HG03175 (cell line): ENCODE measurements at regions not wholly inside any gene's neighbourhood (a gene's known extent, or its start where the extent isn't known, plus 50 kb on each side); places are given as distances from the start of the nearest gene placed in this dataset.

Experiments used
- ATAC-seq: cut with Tn5 transposase; IDR thresholded peaks from one replicate; pipeline ENCODE4 v1.9.1; 2021; ENCODE audit warnings: mild to moderate bottlenecking, moderate library complexity; ENCODE audit not compliant: unreplicated experiment

DNA sequence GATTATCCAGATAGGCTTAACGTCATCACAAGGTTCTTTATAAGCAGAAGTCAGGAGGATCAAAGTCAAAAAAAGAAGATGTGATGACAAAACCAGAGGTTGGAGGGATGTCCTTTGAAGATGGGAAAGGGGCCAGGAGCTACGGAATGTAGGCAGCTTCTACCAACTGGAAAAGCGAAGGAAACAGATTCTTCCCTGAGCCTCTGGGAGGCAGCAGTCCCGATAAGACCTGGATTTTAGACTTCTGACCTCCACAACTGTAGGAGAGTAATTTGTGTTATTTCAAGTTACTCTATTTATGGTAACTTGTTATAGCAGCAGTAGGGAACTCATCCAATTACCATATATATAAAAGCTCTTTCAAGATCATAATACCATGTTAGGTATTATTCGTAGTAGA, 98.8 kb upstream of the MYCBP2 start:
- no peak for ATAC-seq

DNA sequence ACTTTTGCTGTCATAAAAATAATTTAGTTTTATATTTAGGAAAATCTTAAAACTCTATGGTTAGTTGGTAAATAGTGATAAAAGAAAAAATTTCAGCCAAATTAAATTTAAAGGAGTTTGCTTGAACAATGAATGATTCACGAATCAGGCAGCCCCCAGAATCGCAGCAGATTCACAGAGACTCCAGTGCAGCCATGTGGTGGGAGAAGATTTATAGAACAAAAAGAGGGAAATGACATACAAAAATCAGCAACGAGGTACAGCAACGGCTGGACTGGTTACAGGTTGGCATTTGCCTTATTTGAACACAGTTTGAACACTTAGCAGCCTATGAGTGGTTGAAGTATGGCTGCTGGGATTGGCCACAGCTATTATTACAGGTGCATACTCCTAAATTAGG, 96.4 kb upstream of the MYCBP2 start:
- ATAC-seq, result no peak

DNA sequence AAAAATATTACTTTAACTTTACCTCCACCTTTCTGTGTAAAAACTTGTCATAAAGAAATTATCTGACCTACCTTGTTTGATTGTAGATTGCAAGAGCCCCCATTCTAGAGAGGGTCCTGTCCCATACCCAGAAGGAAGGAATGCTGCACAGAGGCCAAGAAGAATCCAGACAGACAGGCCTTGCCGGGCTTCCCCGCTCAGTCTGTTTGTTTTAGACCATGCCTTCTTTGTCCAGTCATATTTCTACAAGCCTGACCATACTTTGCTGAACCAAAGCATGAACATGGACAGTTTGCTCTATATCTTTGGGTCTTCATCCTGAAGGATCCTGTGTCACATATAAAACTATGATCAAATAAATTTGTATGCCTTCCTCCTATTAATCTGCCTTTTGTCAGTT, 95.8 kb upstream of the MYCBP2 start:
- ATAC-seq, result no peak

DNA sequence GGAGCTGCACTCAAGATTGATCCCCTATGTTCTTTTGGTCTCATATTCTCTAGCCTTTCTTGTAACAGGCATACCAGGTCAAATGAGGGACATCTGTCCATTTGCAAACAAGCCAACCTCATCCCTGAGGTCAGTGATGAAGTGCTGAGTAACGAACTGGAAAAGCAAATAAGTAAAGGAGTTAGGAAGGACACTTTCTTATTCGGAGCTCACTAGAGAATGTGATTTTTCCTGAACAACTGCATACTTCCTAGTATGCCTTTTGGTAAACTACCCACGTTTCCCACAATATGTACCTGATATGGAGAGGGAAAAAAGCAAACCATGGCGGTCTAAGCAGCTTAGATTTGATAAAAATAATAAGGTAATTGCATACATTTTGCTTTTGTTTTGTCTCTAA, 91.0 kb upstream of the MYCBP2 start:
- ATAC-seq, result no peak

DNA sequence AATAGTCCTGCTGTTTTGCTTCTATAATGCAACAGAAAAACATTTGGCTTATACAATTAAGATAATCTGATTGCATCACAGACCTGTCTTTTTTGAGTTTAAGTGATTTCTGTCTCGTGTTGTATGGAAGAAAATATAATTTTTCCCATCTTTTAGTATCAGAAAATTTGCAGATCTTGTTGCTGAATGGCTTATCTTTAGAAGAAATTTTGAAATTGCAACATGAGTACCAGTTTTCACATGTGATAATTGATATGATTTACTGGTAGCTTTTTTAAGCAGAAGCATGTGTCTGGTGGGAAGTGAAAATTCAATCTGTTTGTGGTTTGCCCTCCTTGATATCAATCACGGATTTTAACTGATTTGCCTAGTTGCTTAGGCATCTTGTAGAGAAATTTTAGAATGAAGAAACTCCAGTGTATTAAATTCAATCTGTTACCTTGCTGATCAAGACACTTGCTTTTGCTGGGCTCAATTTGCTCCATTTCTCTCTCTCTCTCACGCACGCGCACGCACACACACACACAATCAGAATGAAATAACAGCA, 89.8 kb upstream of the MYCBP2 start:
- ATAC-seq, result no peak

DNA sequence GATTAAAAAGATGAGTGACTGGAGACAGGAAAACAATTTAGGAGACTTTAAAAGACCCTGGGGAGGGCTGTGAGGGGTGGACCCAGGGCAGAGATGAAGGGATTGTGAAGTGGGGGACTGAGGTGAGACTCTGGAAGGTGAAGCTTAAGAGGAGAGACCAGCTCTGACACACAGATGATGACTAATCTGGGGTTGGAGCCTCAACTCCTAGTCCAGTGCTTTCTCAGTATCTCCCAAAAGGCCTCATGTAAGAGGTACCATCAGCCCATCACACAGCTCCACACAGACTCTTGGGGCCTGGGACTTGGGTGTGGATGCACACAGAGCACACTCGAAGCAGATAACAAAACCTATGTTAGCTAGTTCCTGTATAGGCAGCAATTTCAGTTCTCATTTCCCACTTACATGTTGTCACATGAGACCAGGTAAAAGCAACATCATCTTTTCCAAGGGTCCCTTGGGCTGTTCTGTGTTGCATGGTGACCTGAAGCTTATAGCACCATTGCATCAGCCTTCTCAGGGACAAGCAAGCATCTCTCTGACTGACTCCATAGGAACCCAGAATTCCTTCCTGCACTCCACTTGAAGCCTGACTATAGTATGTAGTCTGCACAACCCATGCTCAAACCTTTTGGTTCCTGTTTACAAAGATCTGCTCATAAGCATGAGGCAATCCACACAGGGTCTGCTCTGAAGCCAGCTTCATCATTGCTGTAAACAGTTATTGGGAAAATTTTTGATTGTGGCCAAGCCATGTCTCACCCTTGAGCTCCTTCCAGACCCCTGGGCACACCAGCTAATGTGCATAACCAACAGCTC, 88.6 kb upstream of the MYCBP2 start:
- ATAC-seq, result peak; percentile 81

DNA sequence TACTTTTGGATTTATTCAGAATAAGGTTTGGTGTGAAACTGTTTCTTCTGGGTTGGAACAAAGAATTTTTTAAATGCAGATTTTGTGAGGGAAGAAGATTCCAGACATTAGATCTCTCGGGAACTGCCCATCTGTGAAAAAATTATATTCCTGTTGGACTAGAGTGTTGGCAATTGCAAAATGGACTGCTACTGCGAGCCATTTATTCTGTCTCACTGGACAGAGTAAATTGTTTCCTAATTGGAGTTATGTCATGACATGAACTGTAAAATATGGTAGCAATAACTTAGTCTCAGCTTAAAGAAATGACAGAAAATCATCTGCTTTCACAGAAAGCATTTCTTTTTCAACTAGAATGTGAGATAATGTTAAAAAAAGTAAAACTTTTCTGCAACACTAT, 86.0 kb upstream of the MYCBP2 start:
- ATAC-seq, result no peak

DNA sequence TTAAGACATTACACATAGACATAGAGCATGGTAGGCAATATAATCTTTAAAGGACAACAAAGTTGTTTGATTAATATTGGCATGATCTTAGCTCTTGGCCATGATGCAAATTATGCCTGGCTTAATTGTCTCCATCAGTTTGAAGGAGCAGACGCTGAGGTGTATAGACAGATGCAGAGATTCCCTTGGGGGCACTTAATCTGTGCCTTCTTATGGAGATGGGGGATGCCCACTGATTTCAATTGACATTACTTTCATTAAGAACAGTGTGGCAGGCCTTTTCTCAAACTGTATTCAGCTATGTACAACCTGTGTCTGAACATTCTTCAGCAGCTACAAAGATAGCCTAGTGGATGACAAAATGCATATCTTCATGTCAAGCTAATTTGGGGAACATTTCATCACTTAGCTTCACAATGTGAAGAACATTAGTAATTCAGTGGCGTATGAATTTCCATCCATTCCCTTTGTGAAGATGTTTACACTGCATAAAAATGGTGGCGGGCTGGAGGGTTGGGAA, 85.3 kb upstream of the MYCBP2 start:
- no peak for ATAC-seq

DNA sequence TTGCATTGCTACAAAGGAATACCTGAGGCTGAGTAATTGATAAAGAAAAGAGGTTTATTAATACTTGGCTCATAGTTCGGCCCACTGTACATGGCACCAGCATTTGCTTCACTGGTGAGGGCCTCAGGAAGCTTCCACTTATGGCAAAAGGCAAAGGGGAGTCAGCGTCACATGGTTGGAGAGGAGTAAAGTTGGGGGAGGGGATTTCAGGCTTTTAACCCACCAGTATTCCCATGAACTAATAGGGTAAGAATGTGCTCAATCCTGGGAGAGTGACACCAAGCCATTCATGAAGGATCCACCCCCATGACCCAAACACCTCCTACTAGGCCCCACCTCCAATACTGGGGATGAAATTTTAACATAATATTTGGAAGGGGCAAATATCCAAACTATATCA, 82.5 kb upstream of the MYCBP2 start:
- ATAC-seq, result no peak

DNA sequence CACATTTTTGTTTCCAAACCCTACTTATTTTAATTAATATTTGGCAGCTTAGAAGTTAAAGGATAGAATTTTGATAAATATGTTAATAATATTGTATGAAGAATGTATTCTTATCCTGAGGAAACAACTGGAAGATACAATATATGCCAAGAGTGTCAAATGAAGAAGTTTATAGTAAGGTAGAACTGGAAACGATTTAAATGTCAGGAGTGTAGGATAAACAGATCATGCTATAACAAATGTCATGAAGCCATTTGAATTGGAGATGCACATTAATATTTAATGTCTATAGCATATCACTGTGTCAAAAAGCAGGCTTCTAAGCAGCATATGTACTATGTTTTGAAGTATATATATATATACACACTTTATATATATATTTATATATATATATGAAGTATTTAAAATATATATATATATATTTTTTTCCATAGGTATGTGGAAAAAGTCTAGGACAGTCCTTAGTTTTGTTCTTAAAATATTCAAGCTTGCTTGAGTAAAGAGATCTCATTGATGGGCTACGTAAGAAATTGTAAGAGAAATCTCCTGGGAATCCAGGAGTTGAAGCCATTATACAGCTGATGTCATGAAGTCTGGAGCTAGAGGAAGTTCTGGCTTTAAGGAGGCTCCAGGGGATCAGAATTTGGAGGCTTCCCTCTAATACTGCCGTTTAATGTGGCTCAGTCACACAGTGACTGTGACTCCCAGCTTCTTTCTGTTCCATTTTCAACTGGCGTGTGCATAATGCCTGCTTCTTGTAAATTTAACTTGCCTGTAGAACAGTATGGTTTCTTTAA, 79.9 kb upstream of the MYCBP2 start:
- no peak for ATAC-seq

DNA sequence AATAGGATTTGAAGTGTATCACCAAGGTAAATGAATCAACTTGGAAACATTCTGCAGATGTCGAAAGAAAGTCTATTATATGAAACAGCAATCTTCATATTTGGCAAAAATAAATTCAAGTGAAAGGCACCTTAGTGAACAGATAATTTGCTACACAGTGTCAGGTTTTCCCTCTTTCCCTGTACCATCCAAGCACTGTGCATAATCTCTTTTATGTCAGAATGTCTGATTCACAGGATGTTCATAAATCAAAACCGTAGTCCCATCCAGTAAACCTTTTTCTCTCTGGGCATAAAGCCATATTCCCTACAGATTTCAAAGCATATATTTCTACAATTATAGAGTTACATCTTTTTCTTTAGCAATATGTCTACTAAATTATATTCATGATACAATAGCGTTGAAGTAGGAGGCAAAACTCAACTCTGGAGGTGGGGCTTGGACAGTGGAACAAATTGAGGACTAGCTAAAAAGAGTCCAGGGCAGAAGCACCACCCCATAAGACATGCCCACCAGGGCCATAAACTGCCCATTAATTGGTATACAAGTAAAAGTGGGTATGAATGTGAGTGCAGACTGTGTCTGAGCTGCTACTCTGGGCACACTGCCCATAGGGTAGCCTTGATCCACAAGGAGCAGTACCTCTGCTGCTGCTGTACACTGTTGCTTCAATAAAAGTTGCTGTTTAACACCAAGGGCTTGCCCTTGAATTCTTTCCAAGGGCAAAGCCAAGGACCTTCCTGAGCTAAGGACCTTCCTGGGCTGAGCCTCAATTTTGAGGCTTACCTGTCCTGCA, 72.1 kb upstream of the MYCBP2 start:
- ATAC-seq, result no peak

DNA sequence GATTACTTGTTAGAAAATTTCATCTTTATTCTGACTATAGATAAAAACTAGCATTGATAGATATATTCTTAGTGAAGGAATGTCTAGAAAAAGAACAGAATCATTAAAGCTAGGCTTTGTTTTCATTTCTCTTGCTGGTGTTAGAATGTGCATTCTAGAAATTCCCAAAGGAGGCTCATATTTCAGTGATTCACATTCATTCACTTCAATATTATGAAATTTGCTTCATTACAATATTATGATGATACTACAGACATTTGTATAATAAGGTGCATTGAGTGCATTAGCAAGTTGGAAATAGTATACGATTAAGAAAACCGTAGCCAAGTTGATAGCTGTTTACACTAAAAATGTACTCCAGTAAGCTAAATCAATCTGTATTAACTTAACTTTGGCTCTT, 70.7 kb upstream of the MYCBP2 start:
- no peak for ATAC-seq

DNA sequence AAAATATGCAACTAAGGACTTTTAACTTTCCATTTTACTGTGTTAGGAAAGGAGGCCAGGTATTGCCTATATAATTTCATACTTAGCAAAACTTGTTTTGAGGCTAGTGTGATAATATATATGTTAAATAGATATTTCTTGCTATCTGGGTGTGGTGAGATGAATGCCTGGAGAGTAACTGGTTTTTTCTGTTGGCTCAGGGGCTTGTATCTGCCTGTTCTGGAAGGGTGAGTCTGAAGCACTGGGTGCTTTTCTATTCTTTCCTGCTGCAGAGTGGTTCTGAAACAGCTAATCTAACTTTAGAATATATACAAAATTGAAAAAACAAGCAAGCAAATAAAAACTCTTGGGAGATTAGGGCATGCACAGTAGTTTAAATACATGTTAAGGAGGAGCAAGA, 64.6 kb upstream of the MYCBP2 start:
- ATAC-seq, result no peak

DNA sequence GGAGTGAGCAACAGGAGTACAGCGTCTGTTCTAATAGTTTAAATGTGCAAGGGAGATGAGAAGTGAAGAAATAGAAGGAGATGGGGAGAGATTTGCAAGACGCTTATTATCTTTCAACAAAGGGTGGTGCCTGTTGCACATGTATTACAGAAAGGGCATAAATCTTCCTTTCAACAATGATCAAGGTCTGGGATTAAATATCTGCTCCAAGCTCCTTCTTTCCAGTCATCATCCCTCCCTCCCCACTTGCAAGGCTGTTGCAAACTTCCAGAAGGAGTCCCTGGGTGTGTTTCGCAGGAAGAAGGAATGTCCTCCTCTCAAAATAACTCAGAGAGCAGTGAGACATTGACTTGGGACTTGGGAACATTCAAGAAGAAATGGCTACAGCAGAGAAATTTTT, 63.5 kb upstream of the MYCBP2 start:
- ATAC-seq, result no peak

DNA sequence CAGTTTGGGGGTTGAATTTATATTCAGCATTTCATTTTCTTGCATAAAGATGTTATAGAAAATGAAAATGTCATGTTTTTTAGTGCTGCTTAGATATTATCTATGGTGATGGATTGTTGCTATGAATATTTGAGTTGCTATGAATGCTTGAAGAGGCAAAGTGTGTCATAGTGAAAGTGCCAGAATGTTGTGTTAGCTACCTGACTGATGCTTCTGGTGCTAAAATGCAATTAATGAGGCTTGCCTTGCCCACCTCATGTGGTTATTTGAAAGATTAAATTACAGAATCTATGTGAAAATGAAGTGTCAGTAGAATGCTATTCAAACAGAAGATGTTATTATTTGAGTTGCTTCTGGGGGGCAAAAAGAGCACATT, 62.7 kb upstream of the MYCBP2 start:
- ATAC-seq, result peak; percentile 74

DNA sequence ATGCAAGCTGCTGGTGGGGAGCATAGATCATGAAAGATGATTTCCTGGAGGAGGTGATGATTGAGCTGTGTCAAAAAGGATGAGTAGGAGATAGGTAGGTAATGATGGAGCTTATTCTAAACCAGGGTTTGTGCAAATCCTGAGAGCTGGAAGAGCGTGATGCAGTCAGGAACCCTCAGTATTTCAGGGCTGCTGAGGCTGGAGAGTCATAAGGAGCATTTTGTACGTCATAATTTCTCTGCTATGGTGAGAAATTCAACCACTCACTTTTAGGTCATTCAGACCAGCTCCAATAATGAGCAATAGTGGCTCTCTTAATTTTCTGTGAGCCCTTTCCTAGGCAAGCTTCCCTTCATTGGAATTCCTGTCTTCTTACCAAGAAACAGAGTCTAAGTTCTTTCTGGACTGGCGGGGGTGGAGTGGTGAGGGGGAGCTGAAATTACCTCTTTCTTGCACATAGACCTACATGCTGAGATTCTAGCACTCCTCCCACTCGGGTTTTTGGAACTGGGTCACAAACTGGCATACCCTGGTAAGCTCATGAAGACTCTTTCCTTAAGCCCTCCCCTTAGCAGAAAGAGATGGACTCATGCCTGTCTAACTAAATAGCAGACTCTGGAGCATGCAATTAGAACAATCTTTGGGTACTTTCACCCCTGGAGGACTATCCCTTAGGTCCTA, 62.2 kb upstream of the MYCBP2 start:
- peak; percentile 14 for ATAC-seq

DNA sequence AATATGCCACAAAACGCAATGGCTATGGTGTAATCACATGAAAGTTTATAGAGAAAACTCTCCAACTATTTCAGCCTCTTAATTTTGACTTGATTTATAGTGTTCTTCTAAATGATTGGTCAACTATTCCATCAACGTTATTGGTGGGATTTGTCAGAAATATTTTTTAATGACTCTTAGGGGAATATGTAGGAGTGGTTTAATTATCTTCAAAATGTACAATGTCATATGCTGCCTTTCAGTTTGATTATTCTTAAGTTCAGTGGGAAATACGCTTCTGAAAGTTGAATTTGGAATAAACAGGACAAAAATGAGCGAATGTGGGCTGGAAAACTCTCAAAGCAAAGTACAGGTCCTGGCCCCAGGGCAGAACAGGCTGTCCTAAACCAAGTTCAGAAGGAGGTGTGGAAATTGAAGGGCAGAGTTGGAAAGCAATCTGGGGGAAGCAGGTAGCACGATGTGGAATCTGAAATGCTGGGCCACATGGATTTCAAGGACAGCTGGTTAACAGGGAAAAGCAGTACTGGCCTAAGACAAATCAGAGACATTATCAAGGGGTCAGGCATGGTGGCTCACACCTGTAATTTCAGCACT, 60.8 kb upstream of the MYCBP2 start:
- ATAC-seq, result no peak

DNA sequence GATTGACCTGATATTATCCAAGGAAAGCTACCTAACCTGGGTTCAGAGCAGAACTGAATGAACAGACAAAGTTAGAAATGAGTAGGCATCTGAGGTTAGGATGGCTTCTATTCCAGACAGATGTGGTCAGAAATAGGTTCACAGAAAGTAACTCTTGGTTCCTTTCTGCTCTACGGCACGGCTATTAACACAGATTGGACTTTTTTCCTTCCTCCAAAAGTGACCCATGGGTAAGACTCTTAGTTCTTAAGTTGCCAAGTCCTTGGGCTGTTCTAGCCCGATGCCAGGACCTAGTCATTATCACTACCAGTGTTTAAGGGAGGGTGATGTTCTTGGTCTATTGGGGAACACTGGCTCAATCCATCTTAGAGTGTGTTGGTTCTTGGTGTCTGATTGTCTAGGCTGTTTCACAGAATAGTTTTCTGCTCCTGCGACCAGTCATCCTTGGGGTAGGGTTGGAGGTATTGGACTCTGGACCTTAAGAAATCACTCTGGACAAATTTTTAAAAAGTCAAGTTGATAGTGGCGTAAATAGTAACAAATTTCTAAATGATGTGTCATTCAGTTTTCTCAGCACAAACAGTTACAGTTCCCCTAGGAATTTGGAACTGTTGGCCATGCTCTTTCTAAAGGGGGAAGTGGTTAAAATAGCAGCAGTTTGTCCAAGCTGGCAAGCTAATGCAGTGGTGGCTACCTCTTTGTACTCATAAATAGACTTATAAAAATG, 60.1 kb upstream of the MYCBP2 start:
- ATAC-seq, result peak; percentile 65

DNA sequence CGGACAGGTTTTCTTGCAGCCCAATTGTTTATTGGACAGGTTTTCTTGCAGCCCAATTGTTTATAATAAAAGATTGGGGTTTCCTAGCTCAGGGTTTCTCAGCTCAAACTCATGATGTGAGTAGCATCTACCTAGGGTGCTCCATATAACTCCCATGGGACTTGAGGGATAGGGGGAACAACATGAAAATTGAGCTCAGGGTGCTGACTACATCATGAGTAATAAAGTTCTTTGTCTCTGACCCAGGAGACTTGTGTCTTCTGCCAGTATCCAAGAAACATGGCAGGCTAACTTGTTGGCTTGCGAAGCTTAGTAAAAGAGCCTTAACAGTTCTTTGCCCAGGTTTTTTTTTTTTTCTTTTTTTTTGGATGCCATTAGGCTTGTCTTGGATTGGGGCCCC, 59.2 kb upstream of the MYCBP2 start:
- no peak for ATAC-seq

DNA sequence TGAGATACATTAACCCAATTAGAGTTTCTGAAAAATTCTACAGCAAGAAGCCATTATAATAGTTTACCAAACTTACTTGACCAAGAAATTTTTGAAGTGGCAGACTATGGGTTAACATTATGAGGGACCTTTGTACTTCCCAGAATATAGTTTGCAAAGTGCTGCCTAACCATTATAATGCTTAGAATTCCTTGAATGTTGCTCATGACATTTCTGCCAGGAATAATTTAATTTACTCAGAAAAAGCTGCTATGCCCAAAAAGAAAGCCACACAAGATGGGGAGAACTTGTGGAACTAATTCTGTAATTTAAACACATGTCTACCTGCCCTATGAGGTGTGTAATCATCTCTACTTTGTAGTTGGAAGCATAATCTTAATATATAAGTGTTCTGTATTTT, 58.1 kb upstream of the MYCBP2 start:
- ATAC-seq, result no peak
